Adrenal gland (tissue), 9 donors: ENCODE measurements at regions not wholly inside any gene's neighbourhood (a gene's known extent, or its start where the extent isn't known, plus 50 kb on each side); places are given as distances from the start of the nearest gene placed in this dataset.

Experiments
- DNase-seq, 7 donors: peaks; one replicate each; pipeline ENCODE4 v3.0.0-alpha.2; 2019 to 2020
- H3K27ac ChIP-seq, 5 donors: fragments of 200-600 bp; sonication (generic) in 4 of 5; 1 replicate in 3 of 5; 2 replicates in 2 of 5; pipeline versions ENCODE4 v1.5.1 to v1.8.0; 2016 to 2020; ENCODE audit warnings: mild to moderate bottlenecking in 1 of 5
- H3K27me3 ChIP-seq: fragments of 200-600 bp; 2 replicates; pipeline ENCODE4 v1.8.0; 2021
- H3K36me3 ChIP-seq, 2 donors: fragments of 200-600 bp; replicated peaks in 1 of 2; 1 replicate in 1 of 2; 2 replicates in 1 of 2; pipeline versions ENCODE4 v1.5.1 to v1.8.0; 2018 to 2022
- H3K4me1 ChIP-seq, 2 donors: fragments of 200-600 bp; replicated peaks in 1 of 2; 1 replicate in 1 of 2; 2 replicates in 1 of 2; pipeline versions ENCODE4 v1.5.1 to v1.8.0; 2018 to 2021
- H3K4me3 ChIP-seq, 4 donors: fragments of 200-600 bp; sonication (generic) in 3 of 4; one replicate each; pipeline ENCODE4 v1.5.1; 2016 to 2018
- H3K9me3 ChIP-seq, 3 donors: fragments of 200-600 bp; sonication (generic) in 1 of 3; replicated peaks in 1 of 3; 1 replicate in 2 of 3; 2 replicates in 1 of 3; pipeline versions ENCODE4 v1.5.1 to v1.8.0; 2016 to 2021
- POLR2A ChIP-seq, 2 donors: fragments of 450-650 bp; IDR thresholded peaks; one replicate each; pipeline ENCODE4 v1.6.1; 2017; ENCODE audit warnings: antibody characterized with exemption in 2 of 2, mild to moderate bottlenecking in 2 of 2, moderate library complexity in 1 of 2
- WGBS, 4 donors: extraction: QIAGEN DNeasy Blood & Tissue Kit in 2 of 4; methylation state at CpG; one replicate each; pipeline versions ENCODE4 v1.1.5 to v1.1.7; 2013 to 2017; 5-methylcytosine and 5-hydroxymethylcytosine counted together
- intact Hi-C, 2 donors: fragments of 100-400 bp; cut with DNase I; formaldehyde crosslinking; loops; one replicate each; pipeline versions ENCODE4 v1.14.1 to v1.15.0; 2022 to 2023
- TF ChIP-seq, protein P1 (sequence below), 6 experiments: fragments of 450-650 bp in 4 of 6; fragments of 200-600 bp in 2 of 6; sonication (generic) in 1 of 6; IDR thresholded peaks; 1 replicate in 5 of 6; 2 replicates in 1 of 6; pipeline versions ENCODE4 v1.5.1 to v1.8.0; 2016 to 2021; ENCODE audit warnings: antibody characterized with exemption in 6 of 6, mild to moderate bottlenecking in 2 of 6, moderate library complexity in 1 of 6
- donor health status: healthy with polysubstance abuse.
- donor health status: Bipolar disorder and iron deficiency.
- donor health status: DM: yes; HTN: yes; CAD: no.
- donor health status: DM: no; HTN: no; CAD: no.
- donor health status: DM: no; HTN: no; CAD: no.

DNA sequence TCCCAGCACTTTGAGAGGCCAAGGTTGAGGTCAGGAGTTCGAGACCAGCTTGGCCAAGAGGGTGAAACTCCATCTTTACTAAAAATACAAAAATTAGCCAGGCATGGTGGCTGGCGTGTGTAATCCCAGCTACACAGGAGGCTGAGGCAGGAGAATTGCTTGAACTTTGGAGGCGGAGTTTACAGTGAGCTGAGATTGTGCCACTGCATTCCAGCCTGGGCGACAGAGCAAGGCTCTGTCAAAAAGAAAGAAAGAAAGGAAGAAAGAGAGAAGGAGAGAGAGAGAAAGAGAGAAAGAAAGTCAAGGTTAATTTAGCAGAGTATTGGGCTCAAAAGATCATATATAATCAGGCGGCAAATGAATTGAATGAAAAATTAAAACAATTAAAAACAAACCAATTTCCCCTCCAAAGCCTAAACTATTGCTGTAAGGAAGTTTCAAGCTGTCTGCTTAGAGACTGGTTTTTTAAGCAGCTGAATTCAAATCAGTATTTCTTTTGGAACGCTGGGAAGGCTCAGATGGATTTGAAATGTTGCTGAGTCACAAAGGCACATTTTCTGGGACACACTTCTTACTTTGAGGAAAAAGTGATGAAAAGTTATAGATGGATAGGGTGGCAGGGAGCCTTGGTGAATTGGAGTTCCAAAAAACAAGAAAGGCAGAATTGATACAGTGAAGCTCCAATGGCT is 81.3 kb upstream of the BHLHE40 start:
- TF ChIP-seq, protein P1, sequence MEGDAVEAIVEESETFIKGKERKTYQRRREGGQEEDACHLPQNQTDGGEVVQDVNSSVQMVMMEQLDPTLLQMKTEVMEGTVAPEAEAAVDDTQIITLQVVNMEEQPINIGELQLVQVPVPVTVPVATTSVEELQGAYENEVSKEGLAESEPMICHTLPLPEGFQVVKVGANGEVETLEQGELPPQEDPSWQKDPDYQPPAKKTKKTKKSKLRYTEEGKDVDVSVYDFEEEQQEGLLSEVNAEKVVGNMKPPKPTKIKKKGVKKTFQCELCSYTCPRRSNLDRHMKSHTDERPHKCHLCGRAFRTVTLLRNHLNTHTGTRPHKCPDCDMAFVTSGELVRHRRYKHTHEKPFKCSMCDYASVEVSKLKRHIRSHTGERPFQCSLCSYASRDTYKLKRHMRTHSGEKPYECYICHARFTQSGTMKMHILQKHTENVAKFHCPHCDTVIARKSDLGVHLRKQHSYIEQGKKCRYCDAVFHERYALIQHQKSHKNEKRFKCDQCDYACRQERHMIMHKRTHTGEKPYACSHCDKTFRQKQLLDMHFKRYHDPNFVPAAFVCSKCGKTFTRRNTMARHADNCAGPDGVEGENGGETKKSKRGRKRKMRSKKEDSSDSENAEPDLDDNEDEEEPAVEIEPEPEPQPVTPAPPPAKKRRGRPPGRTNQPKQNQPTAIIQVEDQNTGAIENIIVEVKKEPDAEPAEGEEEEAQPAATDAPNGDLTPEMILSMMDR (IDR thresholded peaks at IDR 0.05) = no peak
- TF ChIP-seq POLR2A (IDR thresholded peaks at IDR 0.05) = peak in 1 of 2 donors; percentile 51
- Histone ChIP-seq H3K27ac (peak overlapping the region; percentile 86 to 94 (median 88)), H3K36me3 (no peaks in the 10 kb centered on the region), H3K4me3 (no peak overlapping the region), H3K9me3 (no peaks in the 10 kb centered on the region), H3K27me3 (no peaks in the 10 kb centered on the region), H3K4me1 (peaks cover 22 to 45% of the 10 kb centered on the region in 2 donors)
- 39 to 51% (median 40%) methylated on average over 6 of the region's 6 CpGs for WGBS, 4 donors
- peak in 6 of 7 donors; percentile 36 to 67 (median 56) for DNase-seq
- intact Hi-C loops = no loop called here

GRCh38 chr3:4898454-4899313 is 80.6 kb upstream of the BHLHE40 start:
- H3K27ac ChIP-seq = peak overlapping the region; percentile 86 to 94 (median 88)

DNA sequence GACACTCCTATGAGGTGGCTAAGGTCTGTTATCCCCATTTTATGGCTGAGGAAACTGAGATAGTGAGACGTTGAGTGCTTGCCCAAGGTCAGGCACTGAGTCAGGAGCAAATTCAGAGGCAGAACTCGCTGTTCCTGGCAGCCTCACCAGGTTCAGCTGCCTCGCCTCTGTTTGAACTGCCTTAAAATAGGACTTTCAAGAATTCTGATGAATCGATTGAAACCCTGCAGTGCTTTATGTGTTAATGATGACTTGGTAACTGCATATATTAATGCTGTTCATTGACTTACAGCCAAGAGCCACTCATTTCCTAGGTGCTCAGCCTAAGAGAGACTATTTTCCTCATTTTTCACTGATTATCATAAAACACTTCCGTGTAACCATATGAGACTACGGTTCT is 79.5 kb upstream of the BHLHE40 start:
- TF ChIP-seq, protein P1 (IDR thresholded peaks at IDR 0.05) = no peak
- peak in 1 of 2 donors; percentile 25 for TF ChIP-seq POLR2A (IDR thresholded peaks at IDR 0.05)
- Histone ChIP-seq H3K4me1 (peaks cover 22 to 57% of the 10 kb centered on the region in 2 donors), H3K9me3 (no peaks in the 10 kb centered on the region), H3K27ac (peak overlapping the region; percentile 86 to 94 (median 88)), H3K4me3 (no peak overlapping the region), H3K36me3 (no peaks in the 10 kb centered on the region), H3K27me3 (no peaks in the 10 kb centered on the region)
- WGBS, 4 donors = 34 to 49% (median 40%) methylated on average over 6 of the region's 6 CpGs
- peak; percentile 73 to 88 (median 83) for DNase-seq
- intact Hi-C loops = loop anchor here (5.0 to 10.0 kb wide), 2 partner anchors 75 to 78 kb away; partner anchors contain the start of gene BHLHE40 (in 2 of the 2)

More at GRCh38 chr3:4898454-4899313, 80.6 kb upstream of the BHLHE40 start:
- H3K36me3 ChIP-seq = no peaks in the 10 kb centered on the region
- 47 to 54% (median 51%) methylated on average over 6 of the region's 6 CpGs for WGBS, 4 donors
- peaks cover 22 to 51% of the 10 kb centered on the region in 2 donors for H3K4me1 ChIP-seq
- TF ChIP-seq POLR2A (IDR thresholded peaks at IDR 0.05) = peak in 1 of 2 donors; percentile 53
- TF ChIP-seq, protein P1 (IDR thresholded peaks at IDR 0.05) = no peak
- H3K4me3 ChIP-seq = no peak overlapping the region
- H3K27me3 ChIP-seq = no peaks in the 10 kb centered on the region
- intact Hi-C loops = no loop called here
- DNase-seq = peak in 4 of 7 donors; percentile 34 to 62 (median 47)
- no peaks in the 10 kb centered on the region for H3K9me3 ChIP-seq

DNA sequence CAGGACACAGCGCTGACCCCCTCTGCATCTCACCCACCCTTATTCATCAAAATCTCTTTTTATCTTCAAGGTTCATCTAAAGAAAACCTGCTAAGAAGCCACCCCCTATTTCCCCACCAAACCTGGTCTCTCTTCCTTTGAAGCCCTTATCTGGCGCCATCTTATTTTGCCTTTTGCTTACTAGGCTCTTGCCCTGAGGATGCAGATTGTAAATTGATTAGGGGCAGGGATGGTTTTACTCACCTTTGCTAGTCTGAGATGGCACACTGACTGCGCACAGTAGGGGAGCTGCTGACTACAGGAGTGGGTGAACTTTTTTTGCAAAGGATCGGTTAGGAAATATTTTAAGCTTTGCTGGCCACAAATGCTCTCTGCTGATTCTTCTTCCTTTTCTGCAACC is 78.9 kb upstream of the BHLHE40 start:
- TF ChIP-seq, protein P1 (IDR thresholded peaks at IDR 0.05) = no peak
- no peak for TF ChIP-seq POLR2A (IDR thresholded peaks at IDR 0.05)
- no peaks in the 10 kb centered on the region for H3K27me3 ChIP-seq
- no peak overlapping the region for H3K4me3 ChIP-seq
- no peak for DNase-seq
- WGBS, 4 donors = 94 to 99% (median 98%) methylated on average over 4 of the region's 4 CpGs
- H3K4me1 ChIP-seq = peaks cover 22 to 63% of the 10 kb centered on the region in 2 donors
- intact Hi-C loops = loop anchor here (5.0 to 10.0 kb wide), 2 partner anchors 75 to 77 kb away; partner anchors contain the start of gene BHLHE40 (in 2 of the 2)
- no peaks in the 10 kb centered on the region for H3K9me3 ChIP-seq
- H3K27ac ChIP-seq = peak overlapping the region; percentile 86 to 94 (median 88)
- H3K36me3 ChIP-seq = no peaks in the 10 kb centered on the region
